ENCODE measurements at regions not wholly inside any gene's neighbourhood (a gene's known extent, or its start where the extent isn't known, plus 50 kb on each side); places are given as distances from the start of the nearest gene placed in this dataset.

DNA sequence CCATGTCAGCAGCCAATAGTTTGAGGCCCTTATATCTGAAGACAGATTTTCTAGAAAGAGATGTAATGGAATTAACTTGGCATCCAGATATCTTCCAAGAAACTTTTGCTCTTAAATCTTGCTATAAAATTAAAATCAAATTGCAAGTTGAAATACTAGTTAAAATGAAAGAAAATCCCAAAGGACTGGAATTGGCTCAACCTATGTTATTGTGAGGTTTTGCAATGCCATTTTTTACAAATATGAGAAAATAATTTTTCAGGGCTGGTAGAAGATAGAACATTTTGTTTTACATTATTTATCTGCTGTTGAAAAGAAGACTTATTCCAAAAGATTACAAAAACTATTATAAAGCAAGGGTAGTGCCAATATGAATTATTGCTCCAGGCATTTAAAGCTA is 92.2 kb upstream of the AGTR1 start:
- DNase-seq: no peak

DNA sequence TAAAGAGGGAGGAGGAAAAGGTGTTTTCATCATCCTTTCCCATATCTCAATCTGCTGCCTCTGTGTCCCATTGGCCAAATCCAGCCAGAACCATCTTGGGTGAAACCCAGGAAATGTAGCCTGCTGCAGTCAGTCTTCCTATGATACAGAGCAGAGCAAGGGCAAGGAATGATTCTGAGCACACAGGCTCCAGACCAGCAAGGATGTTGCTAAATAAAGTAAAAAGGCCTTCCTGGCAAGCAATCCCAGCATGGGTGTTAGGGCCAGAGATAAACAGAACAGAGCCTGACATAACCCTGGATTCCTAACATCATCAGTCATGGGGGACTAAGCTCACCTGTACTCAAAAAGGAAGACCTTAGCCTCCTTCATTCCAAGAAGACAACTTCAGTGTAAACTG is 90.7 kb upstream of the AGTR1 start:
- no peak for DNase-seq

DNA sequence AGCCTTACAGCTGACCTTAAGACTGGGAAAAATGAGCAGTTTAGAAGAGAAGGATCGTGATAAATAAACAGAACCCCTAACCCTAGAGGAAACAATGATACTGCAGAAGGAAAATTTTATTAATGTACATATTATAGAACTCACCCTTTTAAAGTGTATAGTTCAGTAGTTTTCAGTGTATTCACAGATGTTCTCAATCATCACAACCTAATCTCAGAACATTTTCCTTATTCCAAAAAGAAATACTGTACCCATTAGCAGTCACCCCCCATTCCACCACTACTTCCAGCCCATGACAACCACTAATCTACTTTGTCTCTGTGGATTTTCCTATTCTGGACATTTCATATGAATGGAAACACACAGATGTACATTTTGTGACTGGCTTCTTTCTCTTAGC is 90.2 kb upstream of the AGTR1 start:
- no peak for DNase-seq

DNA sequence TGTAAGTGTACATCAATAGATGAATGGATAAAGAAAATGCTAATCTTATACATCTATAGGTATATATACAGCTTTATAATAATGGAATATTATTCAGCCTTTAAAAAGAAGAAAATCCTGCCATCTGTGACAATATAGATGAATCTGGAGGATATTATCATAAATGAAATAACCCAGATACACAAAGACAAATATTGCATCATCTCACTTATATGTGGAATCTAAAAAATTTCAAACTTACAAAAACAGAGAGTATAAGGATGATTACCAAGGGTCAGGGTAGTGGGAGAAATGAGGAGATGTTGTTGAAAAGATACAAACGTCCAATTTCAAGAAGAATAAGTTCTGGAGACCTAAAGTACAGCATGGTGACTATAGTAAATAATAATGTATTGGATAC is 85.4 kb upstream of the AGTR1 start:
- no peak for DNase-seq

DNA sequence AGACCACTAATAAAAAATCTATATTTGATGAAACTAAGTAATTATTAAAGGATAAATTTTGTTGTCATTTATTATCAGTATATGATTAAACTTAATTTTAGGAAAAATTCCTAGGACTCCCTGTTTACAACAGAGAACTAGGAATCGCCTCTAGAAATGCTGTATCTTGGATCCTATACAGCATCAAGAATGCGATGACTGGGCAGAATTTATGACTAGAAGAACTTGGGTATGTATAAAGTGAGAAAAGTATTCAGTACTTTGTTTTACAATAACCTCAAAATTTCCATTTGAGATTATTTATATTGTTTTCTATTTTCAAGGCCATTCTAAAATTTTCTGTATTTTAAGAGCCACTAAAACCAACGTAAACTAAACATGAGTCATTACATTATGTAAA is 82.3 kb upstream of the AGTR1 start:
- no peak for DNase-seq

DNA sequence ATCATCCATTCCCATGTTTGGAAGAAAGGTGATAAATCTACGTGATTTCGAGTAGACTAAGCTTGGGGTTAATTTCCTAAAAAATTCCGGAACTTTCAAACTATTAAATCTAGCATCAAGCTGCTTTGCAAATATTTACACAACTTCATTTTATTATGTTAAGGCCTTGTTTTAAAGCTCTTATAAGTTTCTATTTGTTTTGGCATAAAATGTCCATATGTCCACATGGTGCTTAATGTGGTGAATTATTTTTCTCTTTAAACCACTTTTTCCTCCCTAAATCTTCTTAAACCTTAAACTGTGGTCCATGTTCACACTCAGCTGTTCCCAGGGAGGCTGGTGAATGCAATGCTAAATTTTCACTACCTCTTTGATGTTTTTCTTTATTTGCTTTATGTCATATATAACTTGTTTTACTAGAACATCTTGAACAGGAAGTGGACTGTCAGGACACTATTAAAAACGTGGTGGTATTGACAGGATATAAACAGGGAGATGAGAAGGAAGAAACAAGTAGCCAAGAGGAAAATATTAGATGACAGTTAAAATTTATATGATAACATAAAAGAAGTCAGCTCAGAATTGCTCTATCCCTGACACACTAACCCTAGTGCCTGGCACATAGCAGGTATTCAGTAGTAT is 72.5 kb upstream of the AGTR1 start:
- DNase-seq: no peak

DNA sequence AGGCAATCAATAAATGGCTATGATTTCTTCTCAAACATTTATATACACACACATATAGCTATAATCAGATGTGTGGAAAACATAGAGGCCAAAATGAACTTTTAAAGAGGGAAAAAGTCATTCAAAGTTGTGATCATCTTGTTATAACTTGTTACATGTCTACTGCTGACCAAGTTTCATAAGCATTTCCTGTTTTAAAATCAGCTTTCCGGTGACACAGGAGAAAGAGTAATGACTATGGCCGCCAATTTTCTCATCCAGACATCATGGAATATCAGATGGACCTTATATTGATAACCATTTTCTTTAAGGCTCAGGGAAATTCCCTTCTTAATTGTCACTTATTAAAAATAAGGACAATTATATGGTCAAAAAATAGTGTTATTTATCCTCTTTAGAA is 71.7 kb upstream of the AGTR1 start:
- no peak for DNase-seq

DNA sequence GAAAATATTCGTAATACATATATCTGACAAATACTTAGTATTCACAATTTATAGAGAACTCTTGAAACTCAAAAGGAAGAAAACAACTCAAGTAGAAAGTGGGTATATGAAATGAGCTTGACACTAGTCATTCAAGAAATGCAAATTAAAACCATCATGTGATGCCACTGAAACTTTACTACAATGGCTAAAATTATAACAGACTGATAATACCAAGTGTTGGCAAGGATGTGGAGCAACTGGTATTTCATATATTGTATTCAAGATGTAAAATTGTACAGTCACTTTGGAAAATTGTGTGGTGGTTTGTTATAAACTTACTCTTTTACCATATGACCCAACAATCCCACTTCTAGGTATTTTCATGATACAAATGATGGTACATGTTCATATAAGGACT is 68.7 kb upstream of the AGTR1 start:
- no peak for DNase-seq

DNA sequence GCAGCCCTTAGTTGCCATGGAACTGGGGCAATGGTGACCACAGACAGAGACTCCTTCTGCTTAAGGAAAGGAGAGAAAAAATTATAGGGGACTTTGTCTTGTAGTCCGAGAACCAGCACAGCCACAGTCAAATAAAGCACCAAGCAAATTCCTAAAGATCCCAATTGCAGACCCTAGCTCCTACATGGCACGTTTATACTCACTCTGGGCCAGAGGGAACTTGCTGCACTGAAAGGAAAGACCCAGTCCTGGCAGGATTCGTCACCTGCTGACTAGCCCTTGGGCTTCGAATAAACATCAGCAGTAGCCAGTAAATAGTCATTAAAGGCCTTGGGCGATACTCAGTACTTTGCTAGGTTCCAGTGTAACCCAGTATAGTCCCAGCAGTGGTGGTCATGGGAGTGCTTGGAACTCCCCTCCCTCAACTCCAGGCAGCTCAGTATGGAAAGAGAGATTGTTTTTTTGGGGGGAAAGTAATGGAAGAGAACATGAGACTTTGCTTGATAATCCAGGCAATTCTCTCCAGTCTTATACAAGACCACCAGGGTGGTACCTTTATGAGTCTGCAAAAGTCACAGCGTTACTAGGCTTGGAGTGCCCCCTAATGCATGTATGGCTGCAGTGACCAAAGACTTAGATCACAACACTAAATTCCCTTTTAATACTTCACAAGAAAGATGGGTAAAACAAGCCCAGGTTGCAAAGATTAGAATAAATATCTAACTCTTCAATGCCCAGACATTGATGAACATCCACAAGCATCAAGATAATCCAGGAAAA is 66.4 kb upstream of the AGTR1 start:
- DNase-seq: no peak

DNA sequence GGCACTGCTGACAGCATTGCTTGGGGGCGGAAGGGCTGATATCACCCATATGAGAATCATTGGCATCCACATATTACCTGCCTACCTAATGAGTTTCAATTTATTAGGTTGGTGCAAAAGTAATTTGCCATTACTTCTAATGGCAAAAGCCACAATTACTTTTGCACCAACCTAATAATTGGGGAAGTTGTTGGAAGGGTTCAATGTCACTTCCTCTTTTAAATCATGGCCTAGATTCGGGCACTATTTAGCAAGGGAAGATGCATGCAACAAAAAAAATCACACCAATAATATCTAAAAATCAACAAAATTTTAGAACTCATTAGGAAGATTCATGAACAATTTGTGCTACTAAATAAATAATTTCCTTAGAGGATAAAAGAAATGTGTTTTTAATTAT is 56.0 kb upstream of the AGTR1 start:
- no peak for DNase-seq

DNA sequence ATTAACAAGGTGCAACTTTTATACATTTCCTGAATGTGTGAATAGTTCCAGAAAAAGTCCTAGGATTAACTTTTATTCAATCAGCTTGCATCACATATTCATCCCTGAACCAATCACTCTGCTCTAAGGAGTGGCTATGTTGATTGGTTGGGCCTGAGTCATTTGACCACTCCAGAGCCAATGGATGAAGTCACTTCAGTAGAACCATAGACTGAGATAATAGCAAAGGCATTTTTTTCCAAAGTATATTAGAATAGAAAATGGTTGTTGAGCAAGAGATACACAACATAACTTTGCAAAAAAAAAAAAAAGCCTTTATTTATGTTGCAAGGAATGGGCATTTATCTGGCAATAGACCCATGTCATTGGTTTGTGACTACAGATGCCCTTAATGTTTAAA is 55.5 kb upstream of the AGTR1 start:
- no peak for DNase-seq

DNA sequence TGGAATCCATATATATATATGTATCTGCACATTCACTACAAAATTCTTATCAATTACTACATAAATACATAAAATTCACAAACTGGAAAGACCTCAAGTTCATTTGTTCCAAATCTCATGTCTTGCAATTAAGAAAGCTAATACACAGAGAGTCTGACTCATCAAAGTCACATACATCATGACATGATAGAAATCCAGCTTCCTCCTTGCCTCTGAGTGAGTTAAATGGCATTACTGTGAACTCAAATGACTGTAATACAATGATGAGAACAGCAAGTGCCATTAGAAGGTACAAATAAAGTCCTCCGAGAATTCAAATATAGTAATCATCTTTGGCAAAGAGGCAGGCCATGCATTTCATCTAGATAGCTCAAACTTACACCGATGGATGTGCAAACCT is 55.1 kb upstream of the AGTR1 start:
- DNase-seq: no peak

DNA sequence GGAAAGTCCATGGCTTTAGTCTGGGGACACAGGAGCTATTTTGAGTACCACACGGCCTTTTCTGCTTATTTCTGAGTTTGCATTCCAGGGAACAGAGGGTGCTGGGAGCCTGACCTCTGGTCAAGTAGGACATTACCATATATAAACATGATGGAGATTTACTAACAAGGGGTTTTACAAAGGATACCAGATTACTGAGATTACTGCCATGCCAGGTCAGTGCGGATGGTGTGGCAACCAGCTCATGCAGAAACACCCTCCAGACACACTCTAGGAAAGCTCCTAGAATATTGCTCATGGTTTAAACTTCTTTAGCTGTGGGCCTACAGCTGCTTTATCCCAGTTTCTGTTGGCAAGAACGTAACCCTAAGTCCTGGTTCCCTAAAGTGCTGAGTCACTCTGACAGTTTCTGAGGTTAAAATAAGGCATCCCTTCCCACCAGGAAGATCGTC is 54.3 kb upstream of the AGTR1 start:
- no peak for DNase-seq

DNA sequence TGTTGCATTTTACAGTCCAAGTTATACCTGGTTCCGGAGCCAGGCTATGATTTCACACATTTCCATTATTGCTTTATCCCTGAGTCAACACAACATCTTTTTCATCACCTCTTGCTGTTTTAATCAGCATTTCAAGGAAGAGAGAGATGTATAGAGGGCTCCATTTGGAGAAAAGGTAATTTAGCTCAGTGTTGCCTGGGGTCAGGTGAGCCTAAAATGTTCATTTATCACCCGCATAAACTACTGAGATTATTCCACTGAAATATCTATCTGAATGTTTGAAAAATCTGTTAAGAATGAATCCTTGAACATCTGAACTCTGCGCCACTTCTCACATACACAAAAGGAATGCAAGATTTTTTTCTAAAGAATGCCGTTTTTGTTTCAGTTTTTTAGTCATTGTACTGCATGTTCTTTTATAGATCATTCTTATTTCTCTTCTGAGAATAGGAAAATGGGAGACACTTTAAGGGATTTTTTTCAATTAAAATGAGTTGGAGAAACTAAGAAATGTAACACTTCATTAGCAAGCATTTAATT is 51.5 kb upstream of the AGTR1 start:
- no peak for DNase-seq

Measured in NCI-H2029 (cell line).